ENCODE measurements at regions not wholly inside any gene's neighbourhood (a gene's known extent, or its start where the extent isn't known, plus 50 kb on each side); places are given as distances from the start of the nearest gene placed in this dataset.
"Not testable (repeated sequence)": the region's sequence is repeated elsewhere in the genome, so short reads cannot be mapped to it uniquely, and the experiment has no call there.

GRCh38 chr6:14290772-14291330 lies 173.3 kb downstream of the CD83 start:
- DNase-seq (ENCODE audit: low read depth in 2 of 2): no peak

GRCh38 chr6:14291331-14291730 lies 173.8 kb downstream of the CD83 start:
- no peak for DNase-seq (ENCODE audit: low read depth in 2 of 2)

- no peak for DNase-seq (ENCODE audit: low read depth in 2 of 2)
Measured at GRCh38 chr6:14292119-14292518, 174.5 kb downstream of the CD83 start.

- no peak for DNase-seq (ENCODE audit: low read depth in 2 of 2)
Measured at GRCh38 chr6:14294270-14294951, 176.8 kb downstream of the CD83 start.

- not testable (repeated sequence) for DNase-seq (ENCODE audit: low read depth in 2 of 2)
Measured at GRCh38 chr6:14296698-14297097, 179.1 kb downstream of the CD83 start.

- DNase-seq (ENCODE audit: low read depth in 2 of 2): not testable (repeated sequence)
Measured at GRCh38 chr6:14297118-14297517, 179.5 kb downstream of the CD83 start.

- DNase-seq (ENCODE audit: low read depth in 2 of 2): not testable (repeated sequence)
Measured at GRCh38 chr6:14300189-14300588, 182.6 kb downstream of the CD83 start.

- not testable (repeated sequence) for DNase-seq (ENCODE audit: low read depth in 2 of 2)
Measured at GRCh38 chr6:14300721-14301120, 183.1 kb downstream of the CD83 start.

GRCh38 chr6:14301477-14301876 lies 183.9 kb downstream of the CD83 start:
- DNase-seq (ENCODE audit: low read depth in 2 of 2): not testable (repeated sequence)

- DNase-seq (ENCODE audit: low read depth in 2 of 2): no peak
Measured at GRCh38 chr6:14305131-14305530, 187.6 kb downstream of the CD83 start.

- no peak for DNase-seq (ENCODE audit: low read depth in 2 of 2)
Measured at GRCh38 chr6:14305624-14306023, 188.1 kb downstream of the CD83 start.

- no peak for DNase-seq (ENCODE audit: low read depth in 2 of 2)
Measured at GRCh38 chr6:14306151-14306906, 188.8 kb downstream of the CD83 start.

GRCh38 chr6:14309516-14309915 lies 191.9 kb downstream of the CD83 start:
- DNase-seq (ENCODE audit: low read depth in 2 of 2): no peak

GRCh38 chr6:14309951-14310445 lies 192.4 kb downstream of the CD83 start:
- no peak for DNase-seq (ENCODE audit: low read depth in 2 of 2)

- no peak for DNase-seq (ENCODE audit: low read depth in 2 of 2)
Measured at GRCh38 chr6:14310960-14311359, 193.4 kb downstream of the CD83 start.

GRCh38 chr6:14312587-14312986 lies 195.0 kb downstream of the CD83 start:
- DNase-seq (ENCODE audit: low read depth in 2 of 2): no peak

GRCh38 chr6:14313248-14313647 lies 195.7 kb downstream of the CD83 start:
- no peak for DNase-seq (ENCODE audit: low read depth in 2 of 2)

- no peak for DNase-seq (ENCODE audit: low read depth in 2 of 2)
Measured at GRCh38 chr6:14315353-14315752, 197.8 kb downstream of the CD83 start.

GRCh38 chr6:14316651-14317386 lies 199.2 kb downstream of the CD83 start:
- no peak for DNase-seq (ENCODE audit: low read depth in 2 of 2)

GRCh38 chr6:14317387-14317970 lies 199.9 kb downstream of the CD83 start:
- no peak for DNase-seq (ENCODE audit: low read depth in 2 of 2)

GRCh38 chr6:14320332-14320731 lies 202.8 kb downstream of the CD83 start:
- DNase-seq (ENCODE audit: low read depth in 2 of 2): no peak

Measured in stimulated activated CD8-positive, alpha-beta memory T cell treated with anti-CD3 and anti-CD28 coated beads, Interleukin-15, amount 100 ng/mL, for 4 hours (primary cell).